ENCODE measurements at regions not wholly inside any gene's neighbourhood (a gene's known extent, or its start where the extent isn't known, plus 50 kb on each side); places are given as distances from the start of the nearest gene placed in this dataset.

- no peaks in the 10 kb centered on the region for H3K4me1 ChIP-seq (ENCODE audit: control insufficient read depth, insufficient read depth, low read length)
- no peak overlapping the region for H3K27ac ChIP-seq (ENCODE audit: extremely low read depth, low read depth, low read length)
- TF ChIP-seq SCRT2 (tag by site-specific recombination; IDR thresholded peaks at IDR 0.05) (peak; percentile 85), ZBTB11 (tag by site-specific recombination; conservative IDR thresholded peaks at IDR 0.05; ENCODE audit: low read depth) (no peak)
- no peak overlapping the region for H3K4me3 ChIP-seq (ENCODE audit: low read depth, low read length)
- no peaks in the 10 kb centered on the region for H3K36me3 ChIP-seq (ENCODE audit: control insufficient read depth in 2 of 2, insufficient read depth in 1 of 2, low read length in 2 of 2)
- CTCF ChIA-PET, result interaction anchor here (0.7 to 1.4 kb wide), 15 partner anchors 9 to 239 kb away, joined by 3 to 12 read pairs (median 4); partner anchors contain the start of gene CPM
- H3K9me3 ChIP-seq (ENCODE audit: control insufficient read depth, insufficient read depth, low read depth, low read length), result no peaks in the 10 kb centered on the region
- POLR2A ChIA-PET, result no interaction called here
These were observed 136.5 kb upstream of the CPM start for GRCh38 chr12:69069479-69069878.

- TF ChIP-seq ZSCAN16 (tag by site-specific recombination; IDR thresholded peaks at IDR 0.05) (no peak), ZNF654 (tag by site-specific recombination; IDR thresholded peaks at IDR 0.05; ENCODE audit: low read depth) (peak; percentile 90), CTCF (tag by site-specific recombination; IDR thresholded peaks at IDR 0.05) (peak; percentile 51), KLF17 (tag by site-specific recombination; IDR thresholded peaks at IDR 0.05) (no peak), ZNF335 (tag by site-specific recombination; conservative IDR thresholded peaks at IDR 0.05) (peak; percentile 69), ZNF660 (tag by site-specific recombination; IDR thresholded peaks at IDR 0.05) (peak; percentile 81; the same call in 1 of the 2 replicates), ZNF2 (tag by site-specific recombination; IDR thresholded peaks at IDR 0.05) (peak; percentile 41; the same call in 1 of the 2 replicates), ZSCAN30 (tag by site-specific recombination; IDR thresholded peaks at IDR 0.05) (0 out of 2 replicates have a peak, but pooled peaks have one; percentile 32)
- Histone ChIP-seq H3K36me3 (ENCODE audit: control insufficient read depth in 2 of 2, insufficient read depth in 1 of 2, low read length in 2 of 2) (no peaks in the 10 kb centered on the region), H3K4me3 (ENCODE audit: low read depth, low read length) (no peak overlapping the region), H3K4me1 (ENCODE audit: control insufficient read depth, insufficient read depth, low read length) (no peaks in the 10 kb centered on the region), H3K9me3 (ENCODE audit: control insufficient read depth, insufficient read depth, low read depth, low read length) (no peaks in the 10 kb centered on the region), H3K27ac (ENCODE audit: extremely low read depth, low read depth, low read length) (no peak overlapping the region)
- POLR2A ChIA-PET, result no interaction called here
- CTCF ChIA-PET, result interaction anchor here (0.6 to 1.4 kb wide), 29 partner anchors 10 to 460 kb away, joined by 3 to 12 read pairs (median 4); partner anchors contain the start of gene CPM
These were observed 137.5 kb upstream of the CPM start for GRCh38 chr12:69070319-69071090.

GRCh38 chr12:69071091-69071370, 138.1 kb upstream of the CPM start:
- Histone ChIP-seq H3K4me1 (ENCODE audit: control insufficient read depth, insufficient read depth, low read length) (no peaks in the 10 kb centered on the region), H3K27ac (ENCODE audit: extremely low read depth, low read depth, low read length) (no peak overlapping the region), H3K9me3 (ENCODE audit: control insufficient read depth, insufficient read depth, low read depth, low read length) (no peaks in the 10 kb centered on the region), H3K36me3 (ENCODE audit: control insufficient read depth in 2 of 2, insufficient read depth in 1 of 2, low read length in 2 of 2) (no peaks in the 10 kb centered on the region), H3K4me3 (ENCODE audit: low read depth, low read length) (no peak overlapping the region)
- ChIA-PET POLR2A (no interaction called here), CTCF (interaction anchor here (0.6 kb wide), 1 partner anchor 31 kb away, joined by 4 read pairs; no protein-coding TSS in a partner anchor)
- TF ChIP-seq ZNF518A (tag by site-specific recombination; conservative IDR thresholded peaks at IDR 0.05; ENCODE audit: low read depth) (no peak), GLIS1 (tag by site-specific recombination; IDR thresholded peaks at IDR 0.05) (peak; percentile 95)

Measured in HEK293 (cell line).